PC-3 (cell line): ENCODE measurements at regions not wholly inside any gene's neighbourhood (a gene's known extent, or its start where the extent isn't known, plus 50 kb on each side); places are given as distances from the start of the nearest gene placed in this dataset.

Source experiments
- ATAC-seq: fragments of 200-7000 bp; cut with Tn5 transposase; 2 replicates; pipeline ENCODE4 v1.9.1; 2020; ENCODE audit warnings: mild to moderate bottlenecking, moderate library complexity
- BruUV-seq: library from RNA; stranded (reverse); fragments of 400-500 nt; replicated peaks from 2 replicates; lab custom pipeline; 2021; lab: Mats Ljungman, UMichigan
- CTCF ChIA-PET: fragments of 300-600 bp; sonication (Branson Sonifier 250); formaldehyde crosslinking; loops from one replicate; lab custom pipeline; 2022; ENCODE audit warnings: antibody characterized with exemption; lab: Charles Lee
- POLR2A ChIA-PET: fragments of 300-600 bp; sonication (Branson Sonifier 250); formaldehyde crosslinking; loops from one replicate; lab custom pipeline; 2022; ENCODE audit warnings: antibody characterized with exemption; ENCODE audit not compliant: unreplicated experiment; lab: Charles Lee
- DNase-seq: peaks from one replicate; pipeline ENCODE4 v3.0.0-alpha.2; 2015
- H2AFZ ChIP-seq: fragments of 300-600 bp; sonication (generic); 2 replicates; pipeline ENCODE4 v1.6.0; 2016; ENCODE audit warnings: antibody characterized with exemption, low read length
- H3F3A ChIP-seq: fragments of 300-600 bp; sonication (generic); one replicate; pipeline ENCODE4 v1.6.0; 2017; ENCODE audit warnings: antibody characterized with exemption, low read length, control low read depth, mild to moderate bottlenecking; ENCODE audit not compliant: unreplicated experiment
- H3K27ac ChIP-seq: fragments of 300-600 bp; sonication (generic); 2 replicates; pipeline ENCODE4 v1.5.1; 2016; ENCODE audit warnings: mild to moderate bottlenecking, low read length
- H3K27me3 ChIP-seq: fragments of 300-600 bp; sonication (generic); 2 replicates; pipeline ENCODE4 v1.6.1; 2016; ENCODE audit warnings: low read length, mixed read lengths
- H3K36me3 ChIP-seq: fragments of 300-600 bp; sonication (generic); 2 replicates; pipeline ENCODE4 v1.6.1; 2016; ENCODE audit warnings: low read depth, mixed run types, low read length, mixed read lengths
- H3K4me1 ChIP-seq: fragments of 300-600 bp; sonication (generic); 2 replicates; pipeline ENCODE4 v1.5.1; 2016; ENCODE audit warnings: low read length; ENCODE audit not compliant: insufficient read depth
- H3K4me2 ChIP-seq: fragments of 300-600 bp; sonication (generic); 2 replicates; pipeline ENCODE4 v1.6.0; 2016; ENCODE audit warnings: low read length
- H3K4me3 ChIP-seq: fragments of 300-600 bp; sonication (generic); 2 replicates; pipeline ENCODE4 v1.5.1; 2016; ENCODE audit warnings: mild to moderate bottlenecking, low read length, mixed read lengths
- H3K79me2 ChIP-seq: fragments of 300-600 bp; sonication (generic); 2 replicates; pipeline ENCODE4 v1.6.1; 2017; ENCODE audit warnings: low read length, mixed read lengths
- H3K9ac ChIP-seq: fragments of 300-600 bp; sonication (generic); 2 replicates; pipeline ENCODE4 v1.6.0; 2016; ENCODE audit warnings: mild to moderate bottlenecking, low read length
- H3K9me2 ChIP-seq: fragments of 300-600 bp; sonication (generic); replicated peaks from 2 replicates; pipeline ENCODE4 v1.6.1; 2016; ENCODE audit warnings: mixed run types, low read length, mixed read lengths
- H3K9me3 ChIP-seq: fragments of 300-600 bp; sonication (generic); 2 replicates; pipeline ENCODE4 v1.6.1; 2016; ENCODE audit warnings: low read length, mixed read lengths
- H4K20me1 ChIP-seq: fragments of 300-600 bp; sonication (generic); 2 replicates; pipeline ENCODE4 v1.6.1; 2016; ENCODE audit warnings: low read length, mixed read lengths
- CTCF ChIP-seq: fragments of 300-600 bp; sonication (generic); conservative IDR thresholded peaks from 2 replicates; pipeline ENCODE4 v1.5.1; 2017; ENCODE audit warnings: antibody characterized with exemption, low read depth, mild to moderate bottlenecking, low read length
- EZH2 ChIP-seq: fragments of 300-600 bp; sonication (generic); IDR thresholded peaks from one replicate; pipeline ENCODE4 v1.6.1; 2017; ENCODE audit warnings: antibody characterized with exemption, mild to moderate bottlenecking, low read length; ENCODE audit not compliant: unreplicated experiment
- EZH2phosphoT487 ChIP-seq: fragments of 300-600 bp; sonication (generic); IDR thresholded peaks from 2 replicates; pipeline ENCODE4 v1.6.1; 2018; ENCODE audit warnings: mild to moderate bottlenecking, antibody characterized with exemption, low read length, borderline replicate concordance
- intact Hi-C: fragments of 100-400 bp; cut with micrococcal nuclease; formaldehyde crosslinking; loops from 2 replicates; pipeline ENCODE4 v1.9.0; 2023

DNA sequence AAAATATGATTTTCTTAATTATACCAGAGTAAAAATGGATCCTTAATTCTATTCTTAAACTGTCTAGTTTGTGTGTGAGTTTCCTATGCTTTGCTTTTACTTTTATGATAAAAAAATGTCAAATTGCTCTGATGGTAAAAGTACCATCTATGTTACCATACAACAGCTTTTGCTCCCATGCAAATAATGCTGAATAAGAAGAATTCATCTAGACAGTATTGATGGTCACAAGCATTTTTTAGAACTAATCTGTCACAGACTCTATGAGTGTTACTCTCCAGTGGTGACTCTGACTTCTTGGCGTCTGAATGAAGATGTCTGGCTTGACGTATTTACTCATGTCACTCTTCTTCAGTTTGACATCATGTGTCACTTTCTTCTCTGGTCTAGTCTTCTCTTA lies 608.1 kb upstream of the RORB start:
- H3K9me3 ChIP-seq = no peaks in the 10 kb centered on the region
- ATAC-seq = no peak
- DNase-seq = no peak
- H3K4me3 ChIP-seq = no peak overlapping the region
- ChIA-PET CTCF (no interaction called here), POLR2A (no interaction called here)
- no peaks in the 10 kb centered on the region for H3K79me2 ChIP-seq
- intact Hi-C loops = no loop called here
- no peak overlapping the region for H3K4me2 ChIP-seq
- no peaks in the 10 kb centered on the region for H4K20me1 ChIP-seq
- no TSS peak for BruUV-seq
- no peaks in the 10 kb centered on the region for H3F3A ChIP-seq
- H3K27ac ChIP-seq = no peak overlapping the region
- no peaks in the 10 kb centered on the region for H3K36me3 ChIP-seq
- H3K9me2 ChIP-seq = no peaks in the 10 kb centered on the region
- H2AFZ ChIP-seq = no peak overlapping the region
- no peaks in the 10 kb centered on the region for H3K4me1 ChIP-seq
- H3K9ac ChIP-seq = no peak overlapping the region
- no peaks in the 10 kb centered on the region for H3K27me3 ChIP-seq
- TF ChIP-seq EZH2 (no peak), CTCF (no peak), EZH2phosphoT487 (no peak)

GRCh38 chr9:73890685-73891277 lies 606.4 kb upstream of the RORB start:
- intact Hi-C loops = no loop called here
- H3K27ac ChIP-seq = no peak overlapping the region
- TF ChIP-seq CTCF (no peak), EZH2 (no peak), EZH2phosphoT487 (no peak)
- DNase-seq (no peak), ATAC-seq (no peak)
- no peaks in the 10 kb centered on the region for H3K9me3 ChIP-seq
- no peaks in the 10 kb centered on the region for H3K27me3 ChIP-seq
- no peaks in the 10 kb centered on the region for H3K4me1 ChIP-seq
- H2AFZ ChIP-seq = no peak overlapping the region
- no peaks in the 10 kb centered on the region for H3K36me3 ChIP-seq
- no peak overlapping the region for H3K4me3 ChIP-seq
- no peaks in the 10 kb centered on the region for H3K79me2 ChIP-seq
- BruUV-seq = no TSS peak
- ChIA-PET POLR2A (no interaction called here), CTCF (no interaction called here)
- H3K4me2 ChIP-seq = no peak overlapping the region
- no peaks in the 10 kb centered on the region for H4K20me1 ChIP-seq
- H3K9ac ChIP-seq = no peak overlapping the region
- H3F3A ChIP-seq = no peaks in the 10 kb centered on the region
- H3K9me2 ChIP-seq = no peaks in the 10 kb centered on the region

GRCh38 chr9:73892335-73892734 lies 604.8 kb upstream of the RORB start:
- no TSS peak for BruUV-seq
- no peaks in the 10 kb centered on the region for H3K9me3 ChIP-seq
- intact Hi-C loops = no loop called here
- ChIA-PET POLR2A (no interaction called here), CTCF (no interaction called here)
- H4K20me1 ChIP-seq = no peaks in the 10 kb centered on the region
- no peak overlapping the region for H3K4me2 ChIP-seq
- H3K9ac ChIP-seq = no peak overlapping the region
- no peak overlapping the region for H3K27ac ChIP-seq
- H3F3A ChIP-seq = no peaks in the 10 kb centered on the region
- no peak overlapping the region for H3K4me3 ChIP-seq
- H3K9me2 ChIP-seq = no peaks in the 10 kb centered on the region
- H3K27me3 ChIP-seq = no peaks in the 10 kb centered on the region
- H3K36me3 ChIP-seq = no peaks in the 10 kb centered on the region
- ATAC-seq (no peak), DNase-seq (no peak)
- no peaks in the 10 kb centered on the region for H3K79me2 ChIP-seq
- TF ChIP-seq CTCF (no peak), EZH2phosphoT487 (no peak), EZH2 (no peak)
- no peaks in the 10 kb centered on the region for H3K4me1 ChIP-seq
- H2AFZ ChIP-seq = no peak overlapping the region
